ENCODE measurements at regions not wholly inside any gene's neighbourhood (a gene's known extent, or its start where the extent isn't known, plus 50 kb on each side); places are given as distances from the start of the nearest gene placed in this dataset.
"Not testable (repeated sequence)": the region's sequence is repeated elsewhere in the genome, so short reads cannot be mapped to it uniquely, and the experiment has no call there.

DNA sequence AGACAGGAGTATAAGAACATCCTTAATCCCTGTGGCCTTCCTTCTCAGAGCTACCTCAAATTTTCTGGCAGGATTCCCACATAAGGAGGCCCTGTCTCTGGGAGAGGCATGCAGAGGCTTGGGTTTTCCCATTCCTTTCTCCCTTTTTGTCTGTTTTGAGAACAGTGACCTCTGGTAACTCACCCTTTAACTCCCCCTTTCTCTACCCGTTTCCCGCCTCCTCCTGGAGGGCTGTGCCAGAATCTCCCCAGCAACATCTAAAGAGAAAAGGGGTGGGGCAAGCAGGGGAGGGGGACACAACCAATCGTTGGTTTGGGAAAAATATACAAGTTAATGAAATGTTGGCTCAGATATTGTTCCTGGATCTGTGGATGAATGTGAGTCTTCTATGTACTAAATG is 303.7 kb upstream of the IRS4 start:
- H3K27me3 ChIP-seq (replicated peaks; ENCODE audit: insufficient read depth, low read depth, low read length, poor library complexity), result no peaks in the 10 kb centered on the region
- no TSS peak for BruUV-seq (replicated peaks)
- no peaks in the 10 kb centered on the region for H3K36me3 ChIP-seq (ENCODE audit: insufficient read depth, low read length, poor library complexity, severe bottlenecking)
- ChIA-PET CTCF (no interaction called here), POLR2A (ENCODE audit: low non-redundant PET) (no interaction called here)
- H3K9me3 ChIP-seq (ENCODE audit: low read depth, low read length, poor library complexity, severe bottlenecking), result no peaks in the 10 kb centered on the region
- H3K4me3 ChIP-seq (ENCODE audit: low read depth, low read length, poor library complexity, severe bottlenecking), result no peak overlapping the region
- H3K4me1 ChIP-seq (ENCODE audit: insufficient read depth, low read length, poor library complexity, severe bottlenecking), result no peaks in the 10 kb centered on the region
- no peak for TF ChIP-seq EZH2 (IDR thresholded peaks at IDR 0.05; ENCODE audit: borderline replicate concordance, low read depth, low read length, poor library complexity, severe bottlenecking)
- TF ChIP-seq, protein P1, sequence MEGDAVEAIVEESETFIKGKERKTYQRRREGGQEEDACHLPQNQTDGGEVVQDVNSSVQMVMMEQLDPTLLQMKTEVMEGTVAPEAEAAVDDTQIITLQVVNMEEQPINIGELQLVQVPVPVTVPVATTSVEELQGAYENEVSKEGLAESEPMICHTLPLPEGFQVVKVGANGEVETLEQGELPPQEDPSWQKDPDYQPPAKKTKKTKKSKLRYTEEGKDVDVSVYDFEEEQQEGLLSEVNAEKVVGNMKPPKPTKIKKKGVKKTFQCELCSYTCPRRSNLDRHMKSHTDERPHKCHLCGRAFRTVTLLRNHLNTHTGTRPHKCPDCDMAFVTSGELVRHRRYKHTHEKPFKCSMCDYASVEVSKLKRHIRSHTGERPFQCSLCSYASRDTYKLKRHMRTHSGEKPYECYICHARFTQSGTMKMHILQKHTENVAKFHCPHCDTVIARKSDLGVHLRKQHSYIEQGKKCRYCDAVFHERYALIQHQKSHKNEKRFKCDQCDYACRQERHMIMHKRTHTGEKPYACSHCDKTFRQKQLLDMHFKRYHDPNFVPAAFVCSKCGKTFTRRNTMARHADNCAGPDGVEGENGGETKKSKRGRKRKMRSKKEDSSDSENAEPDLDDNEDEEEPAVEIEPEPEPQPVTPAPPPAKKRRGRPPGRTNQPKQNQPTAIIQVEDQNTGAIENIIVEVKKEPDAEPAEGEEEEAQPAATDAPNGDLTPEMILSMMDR (conservative IDR thresholded peaks at IDR 0.05; ENCODE audit: low read depth, low read length), result no peak
- DNase-seq (ENCODE audit: low spot score), result no peak
- intact Hi-C loops (cut with micrococcal nuclease; ENCODE audit: unreplicated experiment), result no loop called here
- no peak overlapping the region for H3K27ac ChIP-seq (ENCODE audit: low read depth, low read length, poor library complexity, severe bottlenecking)

DNA sequence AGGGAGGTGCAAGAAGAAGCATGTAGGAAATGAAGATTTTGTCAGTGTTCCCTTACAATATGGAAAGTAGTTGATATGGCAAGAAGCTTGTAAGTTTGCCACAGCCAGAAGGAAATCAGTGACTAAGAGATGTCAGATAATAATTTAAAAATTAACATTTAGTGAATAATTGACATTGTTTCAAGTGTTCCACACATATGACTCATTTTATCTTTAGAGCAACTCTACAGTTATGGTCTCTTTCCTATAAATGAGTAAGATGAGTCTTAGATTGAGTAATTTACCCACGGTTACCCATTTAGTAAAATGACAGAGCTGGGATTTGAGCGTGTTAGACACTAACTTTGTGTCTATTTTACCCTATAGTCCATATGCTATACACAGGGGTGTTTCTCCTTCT is 300.3 kb upstream of the IRS4 start:
- BruUV-seq (replicated peaks), result no TSS peak
- Histone ChIP-seq H3K27ac (ENCODE audit: low read depth, low read length, poor library complexity, severe bottlenecking) (no peak overlapping the region), H3K4me3 (ENCODE audit: low read depth, low read length, poor library complexity, severe bottlenecking) (no peak overlapping the region), H3K4me1 (ENCODE audit: insufficient read depth, low read length, poor library complexity, severe bottlenecking) (no peaks in the 10 kb centered on the region), H3K36me3 (ENCODE audit: insufficient read depth, low read length, poor library complexity, severe bottlenecking) (no peaks in the 10 kb centered on the region), H3K9me3 (ENCODE audit: low read depth, low read length, poor library complexity, severe bottlenecking) (no peaks in the 10 kb centered on the region), H3K27me3 (replicated peaks; ENCODE audit: insufficient read depth, low read depth, low read length, poor library complexity) (no peaks in the 10 kb centered on the region)
- TF ChIP-seq, protein P1 (conservative IDR thresholded peaks at IDR 0.05; ENCODE audit: low read depth, low read length), result no peak
- DNase-seq (ENCODE audit: low spot score), result no peak
- intact Hi-C loops (cut with micrococcal nuclease; ENCODE audit: unreplicated experiment), result no loop called here
- ChIA-PET POLR2A (ENCODE audit: low non-redundant PET) (no interaction called here), CTCF (no interaction called here)

DNA sequence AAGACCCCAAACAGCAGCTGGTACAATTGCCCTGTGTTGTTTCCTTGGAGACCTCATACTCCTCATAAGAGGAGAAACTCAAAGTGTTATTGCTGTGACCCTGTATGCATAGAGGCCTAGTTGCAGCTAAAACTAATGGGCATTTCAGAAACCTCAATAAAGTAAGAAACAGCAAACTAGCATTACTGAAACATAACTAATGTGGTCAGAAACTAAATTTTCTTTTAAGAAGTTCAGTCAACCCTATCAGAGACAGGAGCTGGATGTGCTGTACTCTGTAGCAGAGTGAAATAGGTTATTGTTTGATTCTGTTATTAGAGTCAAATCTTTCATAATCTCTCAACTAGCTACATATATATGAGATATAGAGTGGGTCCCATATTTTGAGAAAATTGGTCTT is 257.5 kb upstream of the IRS4 start:
- H3K4me1 ChIP-seq (ENCODE audit: insufficient read depth, low read length, poor library complexity, severe bottlenecking), result no peaks in the 10 kb centered on the region
- H3K4me3 ChIP-seq (ENCODE audit: low read depth, low read length, poor library complexity, severe bottlenecking), result no peak overlapping the region
- ChIA-PET CTCF (no interaction called here), POLR2A (ENCODE audit: low non-redundant PET) (no interaction called here)
- no TSS peak for BruUV-seq (replicated peaks)
- intact Hi-C loops (cut with micrococcal nuclease; ENCODE audit: unreplicated experiment), result no loop called here
- TF ChIP-seq, protein P1 (conservative IDR thresholded peaks at IDR 0.05; ENCODE audit: low read depth, low read length), result no peak
- no peak for TF ChIP-seq EZH2 (IDR thresholded peaks at IDR 0.05; ENCODE audit: borderline replicate concordance, low read depth, low read length, poor library complexity, severe bottlenecking)
- no peaks in the 10 kb centered on the region for H3K27me3 ChIP-seq (replicated peaks; ENCODE audit: insufficient read depth, low read depth, low read length, poor library complexity)
- H3K27ac ChIP-seq (ENCODE audit: low read depth, low read length, poor library complexity, severe bottlenecking), result no peak overlapping the region
- no peak for DNase-seq (ENCODE audit: low spot score)
- H3K36me3 ChIP-seq (ENCODE audit: insufficient read depth, low read length, poor library complexity, severe bottlenecking), result no peaks in the 10 kb centered on the region
- no peaks in the 10 kb centered on the region for H3K9me3 ChIP-seq (ENCODE audit: low read depth, low read length, poor library complexity, severe bottlenecking)

DNA sequence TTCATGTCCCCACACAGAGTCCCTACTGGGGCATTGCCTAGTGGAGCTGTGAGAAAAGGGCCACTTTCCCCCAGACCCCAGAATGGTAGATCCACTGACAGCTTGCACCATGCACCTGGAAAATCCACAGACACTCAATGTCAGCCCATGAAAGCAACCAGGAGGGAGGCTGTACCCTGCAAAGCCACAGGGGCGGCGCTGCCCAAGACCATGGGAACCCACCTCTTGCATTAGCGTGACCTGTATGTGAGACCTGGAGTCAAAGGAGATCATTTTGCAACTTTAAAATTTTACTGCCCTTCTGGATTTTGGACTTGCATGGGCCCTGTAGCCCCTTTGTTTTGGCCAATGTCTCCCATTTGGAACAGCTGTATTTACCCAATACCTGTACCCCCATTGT is 236.5 kb upstream of the IRS4 start:
- H3K4me3 ChIP-seq (ENCODE audit: low read depth, low read length, poor library complexity, severe bottlenecking); BruUV-seq (replicated peaks); intact Hi-C loops (cut with micrococcal nuclease; ENCODE audit: unreplicated experiment); H3K4me1 ChIP-seq (ENCODE audit: insufficient read depth, low read length, poor library complexity, severe bottlenecking); H3K9me3 ChIP-seq (ENCODE audit: low read depth, low read length, poor library complexity, severe bottlenecking); H3K27ac ChIP-seq (ENCODE audit: low read depth, low read length, poor library complexity, severe bottlenecking); H3K36me3 ChIP-seq (ENCODE audit: insufficient read depth, low read length, poor library complexity, severe bottlenecking); H3K27me3 ChIP-seq (replicated peaks; ENCODE audit: insufficient read depth, low read depth, low read length, poor library complexity); DNase-seq (ENCODE audit: low spot score); POLR2A ChIA-PET (ENCODE audit: low non-redundant PET); CTCF ChIA-PET: not testable (repeated sequence)
